ENCODE measurements at regions not wholly inside any gene's neighbourhood (a gene's known extent, or its start where the extent isn't known, plus 50 kb on each side); places are given as distances from the start of the nearest gene placed in this dataset.

- ChIA-PET POLR2A (interaction anchor here (0.7 to 1.3 kb wide), 3 partner anchors 27 to 413 kb away, joined by 3 read pairs; no protein-coding TSS in a partner anchor), CTCF (ENCODE audit: low intra/inter-chr PET ratio) (no interaction called here)
- FAIRE-seq (no peak), DNase-seq (ENCODE audit: extremely low read depth in 1 of 4, low spot score in 3 of 4) (no peak), ATAC-seq (no peak)
- intact Hi-C loops (cut with micrococcal nuclease) (loop anchor here (10.0 kb wide), 1 partner anchor 202 kb away; no protein-coding TSS in a partner anchor), in situ Hi-C loops (cut with MboI) (no loop called here)
- Histone ChIP-seq H3K4me3 (no peak overlapping the region), H3K9me3 (replicated peaks; ENCODE audit: control insufficient read depth, insufficient read depth, low read depth, low read length) (no peaks in the 10 kb centered on the region), H3K27me3 (ENCODE audit: control insufficient read depth in 2 of 2, insufficient read depth in 2 of 2, low read length in 2 of 2) (0 out of 5 replicates have a peak, but pooled peaks cover 0 to 2% of the 10 kb centered on the region in 2 experiments), H3K79me2 (ENCODE audit: control insufficient read depth, insufficient read depth, low read length) (no peaks in the 10 kb centered on the region), H3K4me2 (ENCODE audit: insufficient read depth, low read length) (no peak overlapping the region), H3K4me1 (replicated peaks in 1 of 2; ENCODE audit: control insufficient read depth in 2 of 2, insufficient read depth in 2 of 2, low read length in 2 of 2) (peaks cover 7 to 12% of the 10 kb centered on the region in 2 experiments; a peak in 4 of 5 replicates), H3K9ac (ENCODE audit: insufficient read depth in 1 of 2, low read depth in 2 of 2, low read length in 2 of 2) (no peak overlapping the region), H4K20me1 (replicated peaks; ENCODE audit: control insufficient read depth, insufficient read depth, low read length) (no peaks in the 10 kb centered on the region), H2AFZ (ENCODE audit: low read depth, low read length) (no peak overlapping the region), H3K36me3 (ENCODE audit: control insufficient read depth, insufficient read depth, low read length) (no peaks in the 10 kb centered on the region), H3K9me1 (ENCODE audit: control insufficient read depth, insufficient read depth, low read length) (no peaks in the 10 kb centered on the region), H3K27ac (ENCODE audit: extremely low read depth, low read depth, low read length) (no peak overlapping the region)
- no TSS peak for BruUV-seq (replicated peaks)
- WGBS (ENCODE audit: insufficient coverage, low coverage, missing lambda C conversion rate) = 18% methylated on average over 8 of the region's 8 CpGs
- TF ChIP-seq THRAP3 (IDR thresholded peaks at IDR 0.05; ENCODE audit: borderline replicate concordance) (no peak), ZFP30 (CRISPR knock-in tag; IDR thresholded peaks at IDR 0.05; ENCODE audit: borderline replicate concordance) (no peak), ZMIZ1 (IDR thresholded peaks at IDR 0.05; ENCODE audit: low read depth in 2 of 2, low read length in 2 of 2) (no peak), RBM15 (IDR thresholded peaks at IDR 0.05; ENCODE audit: insufficient read depth, low read length) (no peak), ID3 (CRISPR knock-in tag; IDR thresholded peaks at IDR 0.05) (no peak), ID3 (tag; IDR thresholded peaks at IDR 0.05) (no peak), SMARCE1 (IDR thresholded peaks at IDR 0.05) (no peak), EP300 (IDR thresholded peaks at IDR 0.05; ENCODE audit: low read length) (no peak), ZNF274 (IDR thresholded peaks at IDR 0.05; ENCODE audit: borderline replicate concordance, low read depth, low read length) (no peak), HDAC3 (IDR thresholded peaks at IDR 0.05; ENCODE audit: borderline replicate concordance, partially characterized antibody) (no peak), NR4A1 (CRISPR knock-in tag; IDR thresholded peaks at IDR 0.05) (no peak), NR4A1 (tag; IDR thresholded peaks at IDR 0.05) (no peak), ZNF398 (CRISPR knock-in tag; IDR thresholded peaks at IDR 0.05) (no peak)
Observed at GRCh38 chr4:4672402-4672801, 130.6 kb upstream of the STX18 start.

Measured in K562 (cell line).